ENCODE measurements at regions not wholly inside any gene's neighbourhood (a gene's known extent, or its start where the extent isn't known, plus 50 kb on each side); places are given as distances from the start of the nearest gene placed in this dataset.
"Not testable (repeated sequence)": the region's sequence is repeated elsewhere in the genome, so short reads cannot be mapped to it uniquely, and the experiment has no call there.

- SMC1A ChIA-PET (ENCODE audit: uncharacterized antibody, unreplicated experiment) = no interaction called here
- no peak for ATAC-seq
Measured at GRCh38 chr12:105477873-105478272, 147.4 kb downstream of the C12orf75 start.

GRCh38 chr12:105478788-105479187 lies 148.3 kb downstream of the C12orf75 start:
- H3K9me3 ChIP-seq (replicated peaks; ENCODE audit: control insufficient read depth, insufficient read depth, low read length); H2AFZ ChIP-seq (ENCODE audit: control insufficient read depth, low read depth, low read length); H4K20me1 ChIP-seq (ENCODE audit: control insufficient read depth, insufficient read depth); SMC1A ChIA-PET (ENCODE audit: uncharacterized antibody, unreplicated experiment); CTCF ChIA-PET; H3K4me1 ChIP-seq (ENCODE audit: control insufficient read depth, insufficient read depth, low read length); H3K9ac ChIP-seq (ENCODE audit: control insufficient read depth, insufficient read depth, low read length); H3K36me3 ChIP-seq (ENCODE audit: control insufficient read depth in 2 of 2, insufficient read depth in 2 of 2, low read length in 1 of 2); H3K4me2 ChIP-seq (ENCODE audit: control insufficient read depth, insufficient read depth); POLR2A ChIA-PET; ATAC-seq; in situ Hi-C loops (cut with MboI); H3K79me2 ChIP-seq (ENCODE audit: control insufficient read depth, insufficient read depth, low read length); FAIRE-seq; H3K4me3 ChIP-seq; RAD21 ChIA-PET (ENCODE audit: unreplicated experiment); H3K27me3 ChIP-seq (replicated peaks in 1 of 2; ENCODE audit: control insufficient read depth in 2 of 2, insufficient read depth in 2 of 2, low read length in 1 of 2); H3K27ac ChIP-seq (ENCODE audit: control insufficient read depth, insufficient read depth); intact Hi-C loops (cut with micrococcal nuclease; ENCODE audit: unreplicated experiment); DNase-seq (ENCODE audit: low read depth, low spot score); BruUV-seq (replicated peaks): not testable (repeated sequence)
- 61% methylated on average over 8 of the region's 9 CpGs for WGBS (ENCODE audit: insufficient coverage, insufficient replicate concordance, low lambda C conversion rate, missing lambda C conversion rate)

More at GRCh38 chr12:105477873-105478272, 147.4 kb downstream of the C12orf75 start:
- no peak for DNase-seq (ENCODE audit: low read depth, low spot score)
- Histone ChIP-seq H3K36me3 (ENCODE audit: control insufficient read depth in 2 of 2, insufficient read depth in 2 of 2, low read length in 1 of 2) (no peaks in the 10 kb centered on the region), H3K4me1 (ENCODE audit: control insufficient read depth, insufficient read depth, low read length) (no peaks in the 10 kb centered on the region), H3K9me3 (replicated peaks; ENCODE audit: control insufficient read depth, insufficient read depth, low read length) (no peaks in the 10 kb centered on the region; the same call in 2 of the 3 replicates), H3K4me2 (ENCODE audit: control insufficient read depth, insufficient read depth) (no peak overlapping the region), H3K27ac (ENCODE audit: control insufficient read depth, insufficient read depth) (no peak overlapping the region), H4K20me1 (ENCODE audit: control insufficient read depth, insufficient read depth) (no peaks in the 10 kb centered on the region), H2AFZ (ENCODE audit: control insufficient read depth, low read depth, low read length) (no peak overlapping the region), H3K9ac (ENCODE audit: control insufficient read depth, insufficient read depth, low read length) (no peak overlapping the region), H3K4me3 (no peak overlapping the region), H3K79me2 (ENCODE audit: control insufficient read depth, insufficient read depth, low read length) (no peaks in the 10 kb centered on the region), H3K27me3 (replicated peaks in 1 of 2; ENCODE audit: control insufficient read depth in 2 of 2, insufficient read depth in 2 of 2, low read length in 1 of 2) (no peaks in the 10 kb centered on the region)
- ChIA-PET RAD21 (ENCODE audit: unreplicated experiment) (no interaction called here), CTCF (no interaction called here), POLR2A (no interaction called here)
- WGBS (ENCODE audit: insufficient coverage, insufficient replicate concordance, low lambda C conversion rate, missing lambda C conversion rate) = 16% methylated on average over 6 of the region's 6 CpGs
- intact Hi-C loops (cut with micrococcal nuclease; ENCODE audit: unreplicated experiment) (no loop called here), in situ Hi-C loops (cut with MboI) (no loop called here)
- no TSS peak for BruUV-seq (replicated peaks)
- no peak for TF ChIP-seq BCL11A (IDR thresholded peaks at IDR 0.05; ENCODE audit: low read depth, low read length)
- no peak for TF ChIP-seq SIN3A (IDR thresholded peaks at IDR 0.05; ENCODE audit: low read depth, low read length)
- no peak for TF ChIP-seq BHLHE40 (IDR thresholded peaks at IDR 0.05; ENCODE audit: borderline replicate concordance in 1 of 2, low read depth in 2 of 2, low read length in 1 of 2)
- no peak for TF ChIP-seq CEBPB (IDR thresholded peaks at IDR 0.05; ENCODE audit: borderline replicate concordance in 1 of 2, low read depth in 2 of 2, low read length in 2 of 2)
- no peak for TF ChIP-seq PAX5 (IDR thresholded peaks at IDR 0.05; ENCODE audit: borderline replicate concordance, low read depth, low read length)
- no peak for FAIRE-seq
